Suprapubic skin (tissue), 4 donors: ENCODE measurements at regions not wholly inside any gene's neighbourhood (a gene's known extent, or its start where the extent isn't known, plus 50 kb on each side); places are given as distances from the start of the nearest gene placed in this dataset.

Source experiments
- DNase-seq, 2 donors: peaks; one replicate each; pipeline ENCODE4 v3.0.0-alpha.2; 2019; ENCODE audit warnings: low spot score in 2 of 2
- H3K27ac ChIP-seq: fragments of 200-600 bp; sonication (generic); one replicate; pipeline ENCODE4 v1.5.1; 2019
- H3K27me3 ChIP-seq: fragments of 200-600 bp; sonication (generic); one replicate; pipeline ENCODE4 v1.5.1; 2019
- H3K36me3 ChIP-seq: fragments of 200-600 bp; sonication (generic); one replicate; pipeline ENCODE4 v1.5.1; 2019
- H3K4me1 ChIP-seq: fragments of 200-600 bp; sonication (generic); one replicate; pipeline ENCODE4 v1.5.1; 2019
- H3K4me3 ChIP-seq: fragments of 200-600 bp; sonication (generic); one replicate; pipeline ENCODE4 v1.5.1; 2019; ENCODE audit warnings: mild to moderate bottlenecking
- H3K9me3 ChIP-seq: fragments of 200-600 bp; sonication (generic); one replicate; pipeline ENCODE4 v1.5.1; 2019
- CTCF ChIP-seq, 2 donors: fragments of 200-600 bp in 1 of 2; fragments of 450-650 bp in 1 of 2; sonication (generic) in 1 of 2; IDR thresholded peaks; one replicate each; pipeline ENCODE4 v1.5.1; 2016 to 2019; ENCODE audit warnings: antibody characterized with exemption in 2 of 2, mild to moderate bottlenecking in 1 of 2, moderate library complexity in 1 of 2
- EP300 ChIP-seq: sonication (generic); formaldehyde crosslinking; IDR thresholded peaks from one replicate; pipeline ENCODE4 v1.6.1; 2017; ENCODE audit warnings: antibody characterized with exemption
- POLR2A ChIP-seq, 2 donors: fragments of 450-650 bp; IDR thresholded peaks; one replicate each; pipeline ENCODE4 v1.6.1; 2017; ENCODE audit warnings: antibody characterized with exemption in 2 of 2, mild to moderate bottlenecking in 2 of 2, moderate library complexity in 2 of 2
- POLR2AphosphoS5 ChIP-seq, 3 donors: sonication (generic); formaldehyde crosslinking; IDR thresholded peaks; one replicate each; pipeline ENCODE4 v1.6.1; 2017; ENCODE audit warnings: antibody characterized with exemption in 3 of 3
- WGBS: methylation state at CpG from one replicate; pipeline ENCODE4 v1.1.5; 2018; 5-methylcytosine and 5-hydroxymethylcytosine counted together

- H3K4me1 ChIP-seq: no peaks in the 10 kb centered on the region
- no peak for DNase-seq
- no peaks in the 10 kb centered on the region for H3K36me3 ChIP-seq
- TF ChIP-seq POLR2AphosphoS5 (IDR thresholded peaks at IDR 0.05) (no peak), POLR2A (IDR thresholded peaks at IDR 0.05) (no peak), EP300 (no peak), CTCF (IDR thresholded peaks at IDR 0.05) (no peak)
- 60% methylated on average over 12 of the region's 12 CpGs for WGBS
- no peaks in the 10 kb centered on the region for H3K9me3 ChIP-seq
- no peak overlapping the region for H3K4me3 ChIP-seq
- no peaks in the 10 kb centered on the region for H3K27me3 ChIP-seq
- no peak overlapping the region for H3K27ac ChIP-seq
Observed at GRCh38 chr16:5607169-5607568, 509.6 kb upstream of the EEF2KMT start.

- H3K27me3 ChIP-seq: no peaks in the 10 kb centered on the region
- DNase-seq: no peak
- no peaks in the 10 kb centered on the region for H3K36me3 ChIP-seq
- no peaks in the 10 kb centered on the region for H3K4me1 ChIP-seq
- no peaks in the 10 kb centered on the region for H3K9me3 ChIP-seq
- no peak overlapping the region for H3K4me3 ChIP-seq
- TF ChIP-seq EP300 (no peak), POLR2AphosphoS5 (IDR thresholded peaks at IDR 0.05) (no peak), CTCF (IDR thresholded peaks at IDR 0.05) (no peak), POLR2A (IDR thresholded peaks at IDR 0.05) (no peak)
- no peak overlapping the region for H3K27ac ChIP-seq
Observed at GRCh38 chr16:5605404-5605803, 507.8 kb upstream of the EEF2KMT start.

- no peak for TF ChIP-seq POLR2AphosphoS5 (IDR thresholded peaks at IDR 0.05)
- no peak for TF ChIP-seq CTCF (IDR thresholded peaks at IDR 0.05)
- TF ChIP-seq POLR2A (IDR thresholded peaks at IDR 0.05): no peak
- no peak for TF ChIP-seq EP300
- Histone ChIP-seq H3K36me3 (no peaks in the 10 kb centered on the region), H3K27ac (no peak overlapping the region), H3K4me1 (no peaks in the 10 kb centered on the region), H3K27me3 (no peaks in the 10 kb centered on the region), H3K9me3 (no peaks in the 10 kb centered on the region), H3K4me3 (no peak overlapping the region)
- 41% methylated on average over 8 of the region's 8 CpGs for WGBS
- no peak for DNase-seq
Observed at GRCh38 chr16:5604770-5605169, 507.2 kb upstream of the EEF2KMT start.

GRCh38 chr16:5603836-5604235 is 506.2 kb upstream of the EEF2KMT start:
- TF ChIP-seq CTCF (IDR thresholded peaks at IDR 0.05) (no peak), EP300 (no peak), POLR2A (IDR thresholded peaks at IDR 0.05) (no peak), POLR2AphosphoS5 (IDR thresholded peaks at IDR 0.05) (no peak)
- DNase-seq: no peak
- Histone ChIP-seq H3K36me3 (no peaks in the 10 kb centered on the region), H3K27ac (no peak overlapping the region), H3K27me3 (no peaks in the 10 kb centered on the region), H3K4me1 (no peaks in the 10 kb centered on the region), H3K9me3 (no peaks in the 10 kb centered on the region), H3K4me3 (no peak overlapping the region)
- 81% methylated on average over 4 of the region's 4 CpGs for WGBS

GRCh38 chr16:5601957-5602356 is 504.4 kb upstream of the EEF2KMT start:
- H3K27ac ChIP-seq: no peak overlapping the region
- H3K4me1 ChIP-seq: no peaks in the 10 kb centered on the region
- H3K27me3 ChIP-seq: no peaks in the 10 kb centered on the region
- no peak for DNase-seq
- H3K9me3 ChIP-seq: no peaks in the 10 kb centered on the region
- WGBS: 35% methylated on average over 1 of the region's 1 CpG
- no peak overlapping the region for H3K4me3 ChIP-seq
- TF ChIP-seq POLR2A (IDR thresholded peaks at IDR 0.05) (no peak), EP300 (no peak), CTCF (IDR thresholded peaks at IDR 0.05) (no peak)
- no peaks in the 10 kb centered on the region for H3K36me3 ChIP-seq
